ENCODE measurements at regions not wholly inside any gene's neighbourhood (a gene's known extent, or its start where the extent isn't known, plus 50 kb on each side); places are given as distances from the start of the nearest gene placed in this dataset.

DNA sequence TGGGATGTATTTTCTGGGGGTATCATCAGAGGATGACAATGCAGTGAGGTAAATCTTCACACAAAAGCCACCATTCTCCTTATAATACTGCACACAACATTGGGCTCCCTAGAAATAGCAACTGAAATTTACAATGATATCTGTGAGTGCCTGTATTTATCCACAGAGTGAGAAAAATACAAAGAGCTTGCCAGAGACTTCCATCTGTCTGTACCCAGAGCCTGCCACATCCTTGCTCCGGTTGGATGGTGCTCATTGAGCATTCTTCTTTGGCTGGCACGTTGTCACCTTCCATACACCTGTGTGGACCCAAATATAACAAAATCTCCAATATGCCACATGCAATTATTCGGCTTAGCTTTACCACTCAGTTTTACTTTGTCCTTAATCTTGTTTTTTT is 189.5 kb upstream of the UFM1 start:
- Histone ChIP-seq H3K27ac (no peak overlapping the region), H4K20me1 (ENCODE audit: insufficient read depth) (no peaks in the 10 kb centered on the region), H3K79me2 (ENCODE audit: insufficient read depth, low read depth) (no peaks in the 10 kb centered on the region), H2AFZ (ENCODE audit: low read depth) (no peak overlapping the region), H3K9ac (no peak overlapping the region), H3K27me3 (ENCODE audit: insufficient read depth, low read depth) (no peaks in the 10 kb centered on the region), H3K4me1 (ENCODE audit: low read depth, poor library complexity, severe bottlenecking) (peaks cover 16% of the 10 kb centered on the region), H3K36me3 (ENCODE audit: insufficient read depth) (no peaks in the 10 kb centered on the region), H3K4me2 (peak overlapping the region; percentile 39), H3K4me3 (IDR thresholded peaks at IDR 0.05; ENCODE audit: insufficient read depth, low read depth, low read length) (no peak overlapping the region)
- TF ChIP-seq, protein P1, sequence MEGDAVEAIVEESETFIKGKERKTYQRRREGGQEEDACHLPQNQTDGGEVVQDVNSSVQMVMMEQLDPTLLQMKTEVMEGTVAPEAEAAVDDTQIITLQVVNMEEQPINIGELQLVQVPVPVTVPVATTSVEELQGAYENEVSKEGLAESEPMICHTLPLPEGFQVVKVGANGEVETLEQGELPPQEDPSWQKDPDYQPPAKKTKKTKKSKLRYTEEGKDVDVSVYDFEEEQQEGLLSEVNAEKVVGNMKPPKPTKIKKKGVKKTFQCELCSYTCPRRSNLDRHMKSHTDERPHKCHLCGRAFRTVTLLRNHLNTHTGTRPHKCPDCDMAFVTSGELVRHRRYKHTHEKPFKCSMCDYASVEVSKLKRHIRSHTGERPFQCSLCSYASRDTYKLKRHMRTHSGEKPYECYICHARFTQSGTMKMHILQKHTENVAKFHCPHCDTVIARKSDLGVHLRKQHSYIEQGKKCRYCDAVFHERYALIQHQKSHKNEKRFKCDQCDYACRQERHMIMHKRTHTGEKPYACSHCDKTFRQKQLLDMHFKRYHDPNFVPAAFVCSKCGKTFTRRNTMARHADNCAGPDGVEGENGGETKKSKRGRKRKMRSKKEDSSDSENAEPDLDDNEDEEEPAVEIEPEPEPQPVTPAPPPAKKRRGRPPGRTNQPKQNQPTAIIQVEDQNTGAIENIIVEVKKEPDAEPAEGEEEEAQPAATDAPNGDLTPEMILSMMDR (conservative IDR thresholded peaks at IDR 0.05; ENCODE audit: low read depth, low read length) = no peak

DNA sequence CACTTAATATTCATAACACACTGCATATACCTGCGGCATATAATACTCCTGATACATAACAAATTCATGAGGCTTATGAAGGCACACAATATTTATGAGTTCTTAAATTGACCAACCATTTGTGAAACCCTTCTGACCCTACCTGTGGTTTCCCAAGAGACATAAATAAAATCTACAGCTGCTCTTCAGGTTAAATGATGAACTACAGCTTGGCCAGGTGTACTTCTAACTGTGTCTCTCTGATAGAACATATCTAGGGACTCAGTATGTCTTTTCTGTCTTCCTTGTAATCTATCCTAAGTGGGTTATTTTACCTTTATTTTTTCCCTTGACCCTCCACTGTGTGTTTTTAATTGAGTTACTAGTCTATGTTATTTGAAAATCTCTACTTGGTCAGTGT is 189.9 kb upstream of the UFM1 start:
- Histone ChIP-seq H3K79me2 (ENCODE audit: insufficient read depth, low read depth) (no peaks in the 10 kb centered on the region), H3K9ac (no peak overlapping the region), H3K36me3 (ENCODE audit: insufficient read depth) (no peaks in the 10 kb centered on the region), H3K4me2 (peak overlapping the region; percentile 39; the same call in 1 of the 2 replicates), H3K4me1 (ENCODE audit: low read depth, poor library complexity, severe bottlenecking) (peaks cover 16% of the 10 kb centered on the region), H3K27ac (no peak overlapping the region), H3K27me3 (ENCODE audit: insufficient read depth, low read depth) (no peaks in the 10 kb centered on the region), H2AFZ (ENCODE audit: low read depth) (no peak overlapping the region), H4K20me1 (ENCODE audit: insufficient read depth) (no peaks in the 10 kb centered on the region), H3K4me3 (IDR thresholded peaks at IDR 0.05; ENCODE audit: insufficient read depth, low read depth, low read length) (no peak overlapping the region)
- TF ChIP-seq, protein P1 (conservative IDR thresholded peaks at IDR 0.05; ENCODE audit: low read depth, low read length) = no peak

DNA sequence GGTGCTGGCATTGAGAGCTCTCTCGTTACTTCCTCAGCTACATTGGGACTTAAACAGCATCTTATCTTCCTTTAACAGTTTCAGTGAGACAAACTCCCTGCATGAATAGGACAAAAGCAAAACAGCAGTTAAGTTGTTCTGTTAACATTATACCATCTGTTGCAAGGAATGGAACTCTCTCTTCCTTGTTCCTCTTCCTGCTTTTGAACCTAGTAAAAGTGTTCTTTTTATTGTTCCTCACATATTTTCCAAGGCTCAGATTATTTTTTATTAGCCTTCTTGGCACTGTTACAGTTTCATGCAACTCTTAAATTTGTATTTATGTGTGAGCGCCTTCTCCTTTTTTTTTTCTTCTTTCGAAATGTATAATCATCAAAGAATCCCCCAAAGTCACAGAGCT is 202.6 kb upstream of the UFM1 start:
- Histone ChIP-seq H4K20me1 (ENCODE audit: insufficient read depth) (no peaks in the 10 kb centered on the region), H3K27me3 (ENCODE audit: insufficient read depth, low read depth) (no peaks in the 10 kb centered on the region), H3K9ac (no peak overlapping the region), H3K79me2 (ENCODE audit: insufficient read depth, low read depth) (no peaks in the 10 kb centered on the region), H3K4me1 (ENCODE audit: low read depth, poor library complexity, severe bottlenecking) (no peaks in the 10 kb centered on the region), H3K4me3 (IDR thresholded peaks at IDR 0.05; ENCODE audit: insufficient read depth, low read depth, low read length) (no peak overlapping the region), H2AFZ (ENCODE audit: low read depth) (no peak overlapping the region), H3K27ac (no peak overlapping the region), H3K4me2 (no peak overlapping the region), H3K36me3 (ENCODE audit: insufficient read depth) (no peaks in the 10 kb centered on the region)
- TF ChIP-seq, protein P1 (conservative IDR thresholded peaks at IDR 0.05; ENCODE audit: low read depth, low read length) = no peak

DNA sequence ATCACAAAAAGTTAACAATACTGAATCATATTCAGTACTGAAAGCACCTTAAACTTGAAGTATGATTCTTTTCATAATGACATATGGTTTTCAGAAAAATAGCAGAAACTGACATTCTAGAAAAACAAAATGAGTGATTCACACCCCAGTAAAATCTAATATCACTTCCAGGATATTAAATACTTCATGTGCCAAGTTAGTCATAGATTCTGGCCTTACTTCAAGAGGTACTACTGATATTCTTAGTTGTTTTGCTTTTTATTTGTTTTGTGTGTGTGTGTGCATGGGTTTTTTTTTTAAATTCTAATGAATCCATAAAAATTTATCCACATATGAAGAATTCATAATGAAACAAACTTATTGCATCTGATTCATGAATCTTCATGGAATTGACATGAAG is 207.9 kb upstream of the UFM1 start:
- H3K9ac ChIP-seq = no peak overlapping the region
- TF ChIP-seq, protein P1 (conservative IDR thresholded peaks at IDR 0.05; ENCODE audit: low read depth, low read length) = no peak
- no peaks in the 10 kb centered on the region for H3K4me1 ChIP-seq (ENCODE audit: low read depth, poor library complexity, severe bottlenecking)
- H3K79me2 ChIP-seq (ENCODE audit: insufficient read depth, low read depth) = no peaks in the 10 kb centered on the region
- no peaks in the 10 kb centered on the region for H3K27me3 ChIP-seq (ENCODE audit: insufficient read depth, low read depth)
- no peak overlapping the region for H3K27ac ChIP-seq
- H3K36me3 ChIP-seq (ENCODE audit: insufficient read depth) = no peaks in the 10 kb centered on the region
- no peak overlapping the region for H3K4me2 ChIP-seq
- no peaks in the 10 kb centered on the region for H4K20me1 ChIP-seq (ENCODE audit: insufficient read depth)
- no peak overlapping the region for H3K4me3 ChIP-seq (IDR thresholded peaks at IDR 0.05; ENCODE audit: insufficient read depth, low read depth, low read length)
- no peak overlapping the region for H2AFZ ChIP-seq (ENCODE audit: low read depth)
